Stimulated activated CD4-positive, alpha-beta T cell treated with anti-CD3 and anti-CD28 coated beads, Interleukin-2, amount 100 ng/mL, for 24 hours (primary cell): ENCODE measurements at regions not wholly inside any gene's neighbourhood (a gene's known extent, or its start where the extent isn't known, plus 50 kb on each side); places are given as distances from the start of the nearest gene placed in this dataset.
"Not testable (repeated sequence)": the region's sequence is repeated elsewhere in the genome, so short reads cannot be mapped to it uniquely, and the experiment has no call there.

Source experiments
- DNase-seq, 2 donors: peaks; one replicate each; pipeline ENCODE4 v3.0.0-alpha.2; 2020

DNA sequence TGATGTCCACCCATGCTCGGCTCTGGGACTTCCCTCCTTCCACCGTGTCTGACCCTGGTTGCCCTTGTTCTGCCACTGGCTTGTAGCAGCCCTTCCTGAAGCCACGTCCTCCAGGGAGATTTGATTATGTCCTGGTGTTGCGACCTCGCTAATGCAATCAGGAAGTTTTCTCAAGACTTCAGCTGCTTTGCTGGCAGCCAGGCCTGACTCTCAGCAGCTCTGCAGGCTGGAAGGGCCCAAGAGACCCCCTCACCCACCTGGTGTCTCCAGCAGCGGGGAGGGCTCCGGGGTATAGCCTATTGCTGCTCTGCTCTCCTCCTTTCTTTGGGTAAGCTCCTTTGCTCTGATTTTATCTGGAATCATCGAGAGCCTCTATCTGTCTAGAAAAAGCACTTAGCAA, 2882.8 kb downstream of the RPIA start:
- DNase-seq, result not testable (repeated sequence)

DNA sequence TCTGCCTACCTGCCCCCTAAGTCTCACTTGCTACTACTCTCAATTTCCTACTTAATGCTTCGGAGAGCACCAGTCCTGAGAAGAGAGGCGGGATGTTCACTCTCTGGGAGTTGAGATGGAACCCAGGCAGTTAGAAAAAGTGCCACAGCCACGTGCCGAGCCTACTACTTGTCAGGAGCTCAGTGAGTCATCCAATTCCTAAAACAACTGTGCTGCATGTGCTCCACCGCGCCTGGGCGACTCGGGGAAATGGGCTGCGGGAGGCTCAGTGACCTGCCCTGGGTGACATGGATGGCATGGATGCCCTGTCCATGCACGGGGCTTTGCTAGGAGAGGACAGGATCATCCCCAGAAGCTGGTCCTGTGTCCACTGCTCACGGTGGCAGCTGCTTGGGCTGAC, 2884.2 kb downstream of the RPIA start:
- DNase-seq, result not testable (repeated sequence)

DNA sequence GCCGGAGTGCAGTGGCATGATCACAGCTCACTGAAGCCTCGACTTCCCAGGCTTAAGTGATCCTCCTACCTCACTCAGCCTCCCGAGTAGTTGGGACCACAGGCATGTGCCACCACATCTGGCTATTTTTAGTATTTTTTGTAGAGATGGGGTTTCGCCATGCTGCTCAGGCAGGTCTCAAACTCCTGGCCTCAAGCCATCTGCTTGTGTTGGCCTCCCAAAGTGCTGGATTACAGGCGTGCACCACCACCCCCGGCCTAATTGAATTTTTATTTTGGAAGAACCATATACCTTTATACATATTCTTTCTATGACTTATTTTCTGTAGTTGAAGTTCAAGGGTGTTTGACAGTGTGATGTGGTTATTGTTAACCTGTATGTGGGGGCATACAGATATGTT, 2885.9 kb downstream of the RPIA start:
- not testable (repeated sequence) for DNase-seq

DNA sequence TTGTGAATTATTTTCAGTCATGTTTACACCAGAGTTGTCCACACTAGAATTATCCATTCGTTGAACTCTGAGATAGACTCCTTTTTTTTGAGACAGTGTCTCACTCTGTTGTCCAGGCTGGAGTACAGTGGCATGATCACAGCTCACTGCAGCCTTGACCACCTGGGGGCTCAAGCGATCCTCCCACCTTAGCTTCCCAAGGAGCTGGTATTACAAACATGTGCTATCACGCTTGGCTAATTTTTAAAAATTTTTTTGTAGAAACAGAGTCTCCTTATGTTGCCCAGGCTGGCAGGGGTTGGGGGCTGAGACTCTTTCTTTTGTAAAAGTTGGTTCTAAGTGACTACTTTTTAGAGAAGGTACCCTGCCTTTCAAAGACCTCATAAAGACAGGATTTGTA, 2887.2 kb downstream of the RPIA start:
- not testable (repeated sequence) for DNase-seq

DNA sequence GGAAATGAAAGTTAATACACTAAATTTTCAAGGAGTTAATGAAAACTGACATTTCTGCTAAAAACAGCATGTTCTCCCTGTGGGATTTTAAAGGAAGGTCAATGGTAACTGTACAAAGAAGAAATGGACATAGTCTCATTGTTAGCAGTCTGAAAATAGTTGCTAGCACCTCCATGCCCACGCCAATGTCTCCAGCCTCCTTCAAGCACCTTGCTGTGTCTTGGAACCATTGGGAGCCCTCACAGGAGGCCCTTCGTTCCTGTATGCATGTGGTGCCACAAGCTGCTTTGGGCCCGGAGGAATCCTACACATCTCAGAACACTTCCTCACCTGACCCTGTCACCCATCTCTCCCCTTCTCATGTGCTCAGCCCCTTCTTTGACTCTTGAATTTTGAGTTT, 2888.1 kb downstream of the RPIA start:
- DNase-seq, result not testable (repeated sequence)

DNA sequence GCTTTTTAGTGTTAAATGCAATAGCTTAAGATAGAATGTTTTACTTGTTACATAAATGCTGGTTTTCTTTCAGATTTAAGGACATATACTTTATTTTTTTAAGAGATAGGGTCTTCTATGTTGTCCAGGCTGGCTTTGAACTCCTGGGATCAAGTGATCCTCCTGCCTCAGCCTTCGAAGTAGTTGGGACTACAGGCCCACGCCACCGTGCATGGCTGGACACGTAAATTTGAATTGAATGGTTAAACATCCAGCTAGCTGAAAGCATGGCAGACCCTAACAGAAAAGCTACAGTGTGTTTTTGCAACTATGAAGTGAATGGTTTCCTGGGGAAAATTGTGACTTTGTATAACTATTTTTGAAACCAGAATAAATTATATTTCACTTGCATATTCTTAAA, 2888.6 kb downstream of the RPIA start:
- DNase-seq, result not testable (repeated sequence)

DNA sequence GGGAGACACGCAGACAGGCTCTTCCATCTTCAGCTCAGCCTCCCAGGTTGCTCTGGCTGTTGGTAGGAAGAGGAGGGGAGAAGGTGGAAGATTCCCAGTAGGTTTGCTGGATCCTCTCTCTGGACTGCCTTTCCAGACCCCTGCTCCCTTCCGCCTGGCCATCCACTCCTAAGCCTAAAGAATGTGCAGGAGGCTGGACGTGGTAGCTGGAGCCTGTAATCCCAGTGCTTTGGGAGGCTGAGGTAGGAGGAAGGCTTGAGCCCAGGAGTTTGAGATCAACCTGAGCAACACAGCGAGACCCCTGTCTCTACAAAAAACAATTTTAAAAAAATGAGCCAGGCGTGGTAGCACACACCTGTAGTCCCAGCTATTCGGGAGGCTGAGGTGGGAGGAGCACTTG, 2895.6 kb downstream of the RPIA start:
- not testable (repeated sequence) for DNase-seq

DNA sequence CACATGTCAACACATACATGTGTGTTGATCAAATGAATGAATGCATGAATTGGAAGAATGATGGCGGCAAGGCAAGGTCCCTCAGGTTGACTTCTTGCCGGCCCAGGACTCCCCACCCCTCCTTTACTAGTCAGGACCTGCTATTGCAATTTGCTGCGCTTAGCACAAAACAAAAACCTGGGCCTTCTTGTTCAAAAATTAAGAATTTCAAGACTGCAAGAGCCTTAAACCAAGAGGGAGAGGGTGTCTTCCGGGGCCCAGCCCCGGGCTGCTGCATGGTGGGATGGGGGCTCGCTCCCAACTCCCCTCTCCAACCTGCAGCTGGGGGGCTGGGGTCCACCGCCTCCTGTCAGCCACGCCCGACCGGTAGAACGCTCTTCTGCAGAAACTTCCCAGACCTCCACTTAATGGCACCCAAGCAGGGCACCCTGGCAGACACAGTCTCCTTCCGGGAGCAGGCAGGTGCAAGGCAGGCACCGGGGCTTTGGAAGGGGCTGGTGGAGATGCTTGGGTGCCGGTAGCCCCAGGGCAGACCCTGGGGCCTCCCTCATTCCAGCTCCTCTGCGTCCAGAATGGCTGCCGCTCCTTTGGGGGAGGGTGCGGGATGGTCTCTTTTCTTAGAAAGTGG, 2896.5 kb downstream of the RPIA start:
- DNase-seq, result not testable (repeated sequence)

DNA sequence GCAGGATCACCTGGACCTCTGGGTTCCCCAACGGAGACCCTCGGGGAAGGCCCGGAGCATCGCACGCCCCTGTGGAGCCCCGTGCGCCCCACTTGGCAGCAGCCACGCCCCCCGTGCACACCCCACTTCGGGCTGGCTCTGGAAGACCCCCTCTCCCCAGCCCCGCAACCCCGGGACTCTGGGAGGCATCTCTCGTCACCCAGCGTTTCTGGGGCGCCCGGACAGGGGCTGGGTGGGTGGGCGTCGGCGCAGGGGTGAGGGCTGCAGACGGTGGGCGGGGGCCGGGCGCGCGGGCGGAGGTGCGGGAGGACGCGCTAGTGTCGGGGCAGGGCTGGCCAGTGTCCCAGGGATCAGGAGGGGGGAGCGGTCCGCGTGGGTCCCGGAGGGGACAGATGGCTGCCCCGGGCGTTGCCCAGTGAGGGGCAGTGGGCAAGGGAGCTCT, 2897.3 kb downstream of the RPIA start:
- DNase-seq, result not testable (repeated sequence)

DNA sequence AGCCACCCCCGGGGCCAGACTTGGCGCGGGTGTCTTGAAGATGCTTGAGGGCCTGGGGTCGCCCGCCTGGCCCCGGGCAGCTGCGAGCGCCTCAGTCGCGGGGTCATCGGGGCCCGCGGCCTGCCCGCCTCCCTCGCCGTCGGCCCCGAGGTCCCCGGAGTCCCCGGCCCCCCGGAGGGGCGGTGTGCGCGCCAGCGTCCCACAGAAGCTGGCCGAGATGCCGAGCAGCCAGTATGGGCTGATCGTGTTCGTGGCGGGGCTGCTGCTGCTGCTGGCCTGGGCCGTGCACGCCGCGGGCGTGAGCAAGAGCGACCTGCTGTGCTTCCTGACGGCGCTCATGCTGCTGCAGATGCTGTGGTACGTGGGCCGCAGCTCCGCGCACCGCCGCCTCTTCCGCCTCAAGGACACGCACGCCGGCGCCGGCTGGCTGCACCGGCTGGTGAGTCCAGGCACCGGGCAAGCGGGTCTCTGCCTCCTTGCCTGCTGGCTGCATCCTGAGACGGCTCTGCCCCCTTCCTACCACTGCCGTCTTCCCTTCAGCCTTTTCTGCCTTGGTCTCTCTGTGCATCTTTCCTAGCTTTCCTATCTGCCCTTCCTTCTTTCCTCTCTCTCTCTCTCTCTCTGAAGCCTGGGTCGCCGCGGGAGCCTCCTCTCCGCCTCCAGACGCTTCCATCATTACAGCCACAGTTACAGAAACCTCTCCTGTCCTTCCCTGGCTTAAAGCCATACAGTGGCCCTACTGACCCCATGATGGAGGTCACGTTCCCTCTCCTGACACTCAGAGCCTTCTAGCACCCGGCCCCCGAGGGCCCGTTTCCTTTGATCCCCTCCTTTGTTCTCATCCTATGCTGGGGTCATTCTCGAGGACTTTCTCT, 2898.2 kb downstream of the RPIA start:
- not testable (repeated sequence) for DNase-seq

DNA sequence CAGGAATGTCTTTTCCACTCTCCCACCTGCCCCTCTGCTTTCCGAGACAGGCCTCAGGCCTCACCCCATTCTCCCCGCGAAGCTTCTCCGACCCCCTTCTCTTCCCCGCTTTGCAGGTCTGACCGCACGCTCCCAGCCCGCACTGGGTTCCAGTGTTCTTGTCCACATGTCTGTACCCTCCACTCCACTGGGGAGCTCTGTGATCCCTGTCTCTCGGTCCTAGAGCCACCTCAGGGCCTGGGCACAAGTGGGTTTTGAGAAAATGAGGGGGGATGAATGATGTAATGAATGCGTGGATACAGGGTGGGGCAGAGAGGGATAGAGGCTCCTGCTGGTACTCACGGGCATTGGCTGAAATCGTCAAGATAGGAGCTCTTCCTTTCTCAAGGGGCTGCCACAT, 2898.9 kb downstream of the RPIA start:
- not testable (repeated sequence) for DNase-seq

DNA sequence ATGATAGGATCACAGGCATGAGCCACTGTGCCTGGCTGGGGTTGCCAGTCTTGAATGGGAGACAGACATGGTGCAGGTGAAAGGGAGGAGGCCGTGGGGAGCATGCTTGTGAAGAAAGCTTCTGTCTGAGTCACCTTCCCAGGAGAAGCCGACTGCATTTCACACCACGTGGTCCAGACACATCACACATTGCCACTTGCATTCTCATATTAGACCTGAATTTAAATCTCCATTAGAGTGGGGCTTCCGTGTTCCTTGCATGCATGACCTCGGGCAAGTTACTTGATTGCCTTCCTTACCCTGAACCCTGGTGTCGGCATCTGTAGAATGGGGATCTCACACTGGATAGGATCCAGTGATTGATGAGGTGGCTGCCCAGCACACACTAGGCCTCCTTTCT, 2899.6 kb downstream of the RPIA start:
- not testable (repeated sequence) for DNase-seq

DNA sequence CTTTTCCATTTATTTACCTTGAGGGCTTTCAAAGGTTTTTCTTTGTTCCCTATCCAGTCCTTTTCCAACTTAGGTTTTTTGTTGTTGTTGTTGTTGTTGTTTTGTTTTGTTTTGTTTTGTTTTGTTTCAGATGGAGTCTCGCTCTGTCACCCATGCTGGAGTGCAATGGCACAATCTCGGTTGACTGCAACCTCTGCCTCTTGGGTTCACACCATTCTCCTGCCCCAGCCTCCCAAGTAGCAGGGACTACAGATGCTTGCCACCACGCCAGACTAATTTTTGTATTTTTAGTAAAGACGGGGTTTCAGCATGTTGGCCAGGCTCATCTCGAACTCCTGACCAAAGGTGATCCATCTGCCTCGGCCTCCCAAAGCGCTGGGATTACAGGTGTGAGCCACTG, 2906.0 kb downstream of the RPIA start:
- not testable (repeated sequence) for DNase-seq

DNA sequence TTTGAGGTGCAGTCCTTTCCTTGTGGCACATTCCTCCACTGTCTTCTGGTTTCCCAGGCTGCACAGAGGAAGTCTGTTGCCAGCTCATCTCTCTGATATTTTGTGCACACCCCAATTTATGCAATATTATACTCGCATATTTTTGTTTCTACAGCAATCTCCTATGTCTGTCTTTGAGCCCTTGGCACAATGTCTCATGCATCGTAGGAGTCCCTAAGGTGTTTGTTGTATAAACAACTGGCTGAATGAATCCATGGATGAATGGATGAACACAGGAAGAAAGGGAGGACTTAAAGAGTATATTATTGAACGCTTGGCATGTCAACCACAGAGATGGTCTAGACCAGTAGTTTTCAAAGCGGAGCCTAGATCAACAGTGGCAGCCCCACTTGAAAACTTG, 2907.0 kb downstream of the RPIA start:
- not testable (repeated sequence) for DNase-seq

DNA sequence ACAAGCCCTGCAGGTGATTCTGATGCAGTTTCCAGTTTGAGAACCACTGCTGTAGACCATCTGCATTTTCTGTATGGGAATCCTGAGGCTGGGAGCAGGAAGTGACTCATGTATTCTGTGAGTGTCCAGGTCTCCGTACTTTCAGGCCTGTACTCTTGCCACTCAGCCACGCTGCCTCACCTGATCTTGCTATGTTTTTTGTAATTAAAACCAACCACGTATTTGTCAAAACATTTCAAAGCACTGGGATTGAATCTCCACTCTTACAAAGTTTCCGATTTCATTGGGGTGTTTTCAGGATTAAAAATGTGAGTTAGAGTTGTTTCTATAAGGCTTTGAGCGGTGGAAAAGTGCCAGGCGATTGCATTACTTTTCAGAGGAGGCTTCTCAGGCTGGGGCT, 2907.5 kb downstream of the RPIA start:
- DNase-seq, result not testable (repeated sequence)

DNA sequence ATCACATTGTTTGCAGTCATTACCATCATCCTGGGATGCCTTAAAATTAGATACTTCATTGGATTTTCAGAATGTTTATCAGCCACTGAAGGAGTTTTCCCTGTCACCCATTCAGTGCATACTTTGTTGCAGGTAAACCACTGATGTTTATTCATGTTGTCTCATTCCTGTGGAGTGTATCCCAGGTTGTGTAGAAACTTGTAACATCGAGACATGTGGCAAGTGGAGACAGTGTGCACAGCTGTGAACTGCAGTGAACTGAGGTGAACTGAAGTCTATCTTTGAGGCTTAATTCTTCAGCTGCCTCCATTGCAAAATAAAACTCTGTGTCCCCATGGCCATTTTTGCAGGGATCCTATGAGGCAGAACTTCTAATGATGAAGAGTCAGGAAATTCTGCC, 2911.4 kb downstream of the RPIA start:
- DNase-seq, result not testable (repeated sequence)

DNA sequence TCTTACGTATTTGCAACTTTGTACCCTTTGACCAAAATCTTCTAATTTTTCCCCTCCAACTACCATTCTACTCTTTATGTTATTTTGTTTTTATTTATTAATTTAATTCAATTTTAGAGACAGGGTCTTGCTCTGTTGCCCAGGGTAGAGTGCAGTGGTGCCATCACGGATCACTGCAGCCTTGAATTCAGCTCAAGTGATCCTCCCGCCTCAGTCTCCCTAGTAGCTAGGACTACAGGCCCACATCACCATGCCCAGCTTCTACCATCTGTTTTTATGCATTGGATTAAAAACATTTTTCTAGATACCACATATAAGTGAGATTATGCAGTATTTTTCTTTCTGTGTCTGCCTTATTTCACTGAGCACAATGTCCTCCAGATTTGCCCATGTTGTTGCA, 2912.5 kb downstream of the RPIA start:
- not testable (repeated sequence) for DNase-seq

DNA sequence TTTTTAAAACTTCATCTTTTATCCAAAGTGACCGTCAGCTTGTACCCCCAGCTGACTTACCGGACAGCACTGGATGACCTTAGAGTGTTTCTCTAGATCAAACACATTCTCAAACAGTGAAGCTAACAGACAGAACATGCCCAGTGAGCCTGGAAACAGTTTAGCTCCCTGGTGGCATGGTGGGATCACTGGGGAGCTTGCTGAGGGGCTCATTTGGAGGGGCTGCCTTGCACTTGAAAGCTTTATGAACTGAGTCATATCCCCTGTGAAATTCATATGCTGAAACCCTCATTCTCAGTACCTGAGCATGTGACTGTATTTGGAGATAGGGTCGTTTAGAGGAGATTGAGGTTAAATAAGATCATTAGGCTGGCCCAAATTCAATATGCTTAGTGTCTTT, 2913.2 kb downstream of the RPIA start:
- not testable (repeated sequence) for DNase-seq

DNA sequence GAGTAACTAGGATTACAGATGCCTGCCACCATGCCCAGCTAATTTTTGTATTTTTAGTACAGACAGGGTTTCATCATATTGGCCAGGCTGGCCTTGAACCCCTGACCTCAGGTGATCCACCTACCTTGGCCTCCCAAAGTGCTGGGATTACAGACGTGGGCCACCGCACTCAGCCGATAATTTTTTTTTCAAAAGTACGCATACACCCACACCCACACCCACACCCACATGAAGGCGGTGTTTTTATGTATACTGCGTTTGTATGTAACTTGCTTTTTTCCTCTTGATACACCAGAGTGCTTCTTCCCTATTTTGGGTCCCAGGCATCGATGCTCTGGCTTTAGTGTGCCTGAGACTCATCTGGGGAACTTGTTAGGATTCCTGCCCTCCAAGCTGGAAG, 2932.3 kb downstream of the RPIA start:
- not testable (repeated sequence) for DNase-seq

DNA sequence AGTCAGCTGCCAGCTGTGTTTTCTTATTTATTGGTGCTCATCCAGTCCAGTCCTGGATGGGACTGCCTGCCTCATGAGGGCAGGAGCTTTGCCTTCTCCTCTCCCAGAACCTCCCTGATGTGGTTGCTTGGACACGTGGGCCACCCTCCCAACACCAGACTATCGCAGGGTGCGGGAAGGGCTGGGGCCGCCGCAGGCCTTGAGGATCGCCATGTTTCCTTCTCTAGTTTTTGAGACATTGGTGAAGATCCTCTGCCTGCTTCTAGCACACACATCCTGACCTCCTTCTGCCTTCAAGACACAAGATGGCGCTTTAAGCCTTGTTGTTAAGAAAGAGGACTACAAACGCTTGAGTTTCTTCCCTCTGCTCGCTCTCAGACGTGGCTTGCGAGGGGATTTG, 2937.0 kb downstream of the RPIA start:
- not testable (repeated sequence) for DNase-seq

DNA sequence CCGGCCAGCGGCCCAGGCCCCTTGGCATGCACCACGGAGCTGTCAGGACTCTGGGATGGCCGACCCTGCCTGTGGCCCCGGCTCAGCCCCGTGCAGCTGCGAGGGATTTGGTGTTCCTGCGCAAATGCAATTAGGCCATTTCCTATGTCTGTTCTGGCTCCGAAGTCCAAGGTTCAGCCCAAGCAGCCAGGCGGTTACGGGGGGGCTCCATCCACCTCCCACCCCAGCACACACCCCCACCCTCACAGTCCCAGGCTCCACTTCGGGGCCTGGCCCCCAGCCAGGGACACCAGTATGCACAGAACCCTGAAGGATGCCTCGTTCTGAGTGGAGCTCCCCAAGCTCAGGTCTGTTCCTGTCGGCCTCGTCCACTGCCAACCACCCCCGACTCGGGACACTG, 2965.7 kb downstream of the RPIA start:
- not testable (repeated sequence) for DNase-seq

DNA sequence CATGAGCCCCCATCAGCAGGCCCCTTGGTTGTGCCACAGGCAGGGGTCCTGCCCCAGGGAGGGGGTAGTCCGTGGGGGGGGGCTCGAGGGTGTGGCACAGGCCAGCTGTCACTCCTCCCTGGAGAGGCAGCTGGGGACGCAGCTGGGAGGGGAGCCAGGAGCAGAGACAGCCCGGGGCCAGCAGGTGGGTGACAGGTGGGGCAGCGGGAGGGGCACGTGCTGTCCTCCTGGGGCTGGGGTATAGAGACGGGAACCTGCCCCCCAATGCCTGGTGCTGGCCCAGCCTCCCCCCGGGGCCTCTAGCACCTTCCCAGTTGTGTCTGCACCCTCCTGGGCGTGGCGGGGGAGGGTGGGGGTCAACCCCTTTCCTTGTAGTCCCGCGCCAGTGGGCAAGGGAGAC, 2966.9 kb downstream of the RPIA start:
- not testable (repeated sequence) for DNase-seq

DNA sequence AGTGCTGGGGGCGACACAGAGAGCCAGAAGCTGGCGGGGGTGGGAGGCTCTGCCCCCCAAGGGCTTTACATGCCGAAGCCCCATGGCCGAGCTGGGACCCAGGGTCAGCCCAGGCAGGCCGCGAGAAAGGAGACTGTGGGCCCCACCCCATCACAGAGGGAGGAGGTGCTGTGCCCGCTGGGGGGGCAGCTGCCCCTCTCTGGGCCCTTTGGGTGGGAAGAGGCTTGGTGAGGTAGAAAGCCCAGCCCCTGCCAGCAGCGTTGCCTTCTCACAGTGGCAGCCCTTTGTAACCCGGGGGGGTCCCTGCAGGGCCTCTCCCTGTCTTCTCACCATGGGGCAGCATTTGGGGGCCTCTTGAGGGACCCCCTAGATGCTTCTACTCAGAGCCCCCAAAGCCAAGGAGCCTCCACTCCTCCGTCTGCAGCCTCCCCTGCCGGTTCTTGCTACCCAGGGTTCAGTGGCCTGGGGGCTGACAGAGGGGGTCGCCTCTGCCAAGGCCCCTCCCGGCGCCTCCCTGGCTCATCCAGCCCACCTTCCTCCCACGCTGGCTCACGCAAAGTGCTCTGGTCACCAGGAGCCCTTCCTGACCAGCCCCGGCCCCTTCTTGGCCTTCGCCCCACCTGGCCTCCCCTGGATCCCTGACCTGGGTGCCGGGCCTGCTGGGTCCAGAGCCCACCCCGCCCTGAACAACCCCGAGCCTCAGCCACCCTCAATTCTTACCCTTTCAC, 2967.9 kb downstream of the RPIA start:
- not testable (repeated sequence) for DNase-seq

DNA sequence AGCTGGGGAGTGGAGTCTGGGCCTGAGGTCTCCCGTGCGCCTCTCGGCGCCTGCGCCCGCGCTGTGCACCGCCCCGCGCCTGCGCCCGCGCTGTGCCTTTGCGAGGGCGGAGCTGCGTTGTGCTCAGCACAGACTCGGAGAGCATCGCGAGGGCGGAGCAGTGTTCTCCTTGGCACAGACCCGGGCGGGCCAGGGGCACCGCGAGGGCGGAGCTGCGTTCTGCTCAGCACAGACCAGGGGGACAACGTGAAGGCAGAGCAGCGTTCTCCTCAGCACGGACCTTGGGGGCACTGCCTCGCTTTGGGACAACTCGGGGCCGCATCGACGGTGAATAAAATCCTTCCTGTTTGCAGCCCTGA, 2968.4 kb downstream of the RPIA start:
- peak in 1 of 2 donors; percentile 1 for DNase-seq
